ENCODE measurements at regions not wholly inside any gene's neighbourhood (a gene's known extent, or its start where the extent isn't known, plus 50 kb on each side); places are given as distances from the start of the nearest gene placed in this dataset.

GRCh38 chr1:70571191-70571590, 160.1 kb downstream of the CTH start:
- H3K36me3 ChIP-seq: no peaks in the 10 kb centered on the region
- H3K4me1 ChIP-seq: no peaks in the 10 kb centered on the region
- no peak for TF ChIP-seq EP300 (IDR thresholded peaks at IDR 0.05)
- no peak for TF ChIP-seq POLR2A (IDR thresholded peaks at IDR 0.05)
- no peak for TF ChIP-seq CTCF (IDR thresholded peaks at IDR 0.05)
- no peak overlapping the region for H3K4me3 ChIP-seq
- no peak for DNase-seq (ENCODE audit: low spot score in 2 of 2)
- no peak overlapping the region for H3K27ac ChIP-seq
- H3K9me3 ChIP-seq: no peaks in the 10 kb centered on the region
- no peaks in the 10 kb centered on the region for H3K27me3 ChIP-seq

- Histone ChIP-seq H3K27me3 (no peaks in the 10 kb centered on the region), H3K4me3 (no peak overlapping the region), H3K36me3 (no peaks in the 10 kb centered on the region), H3K4me1 (no peaks in the 10 kb centered on the region), H3K9me3 (no peaks in the 10 kb centered on the region), H3K27ac (no peak overlapping the region)
- no peak for DNase-seq (ENCODE audit: low spot score in 2 of 2)
- 93 to 98% methylated on average over 2 of the region's 2 CpGs for WGBS, 2 donors
- TF ChIP-seq CTCF (IDR thresholded peaks at IDR 0.05) (no peak), POLR2A (IDR thresholded peaks at IDR 0.05) (no peak), EP300 (IDR thresholded peaks at IDR 0.05) (no peak)
Observed at GRCh38 chr1:70573317-70573843, 162.3 kb downstream of the CTH start.

GRCh38 chr1:70581661-70582060, 170.6 kb downstream of the CTH start:
- Histone ChIP-seq H3K4me1 (no peaks in the 10 kb centered on the region), H3K27me3 (no peaks in the 10 kb centered on the region), H3K9me3 (peaks cover 0 to 3% (median 0%) of the 10 kb centered on the region in 4 donors), H3K27ac (no peak overlapping the region), H3K36me3 (no peaks in the 10 kb centered on the region), H3K4me3 (no peak overlapping the region)
- DNase-seq (ENCODE audit: low spot score in 2 of 2): no peak
- TF ChIP-seq POLR2A (IDR thresholded peaks at IDR 0.05): no peak
- no peak for TF ChIP-seq CTCF (IDR thresholded peaks at IDR 0.05)
- no peak for TF ChIP-seq EP300 (IDR thresholded peaks at IDR 0.05)

- WGBS, 2 donors: 100% methylated on average over 1 of the region's 1 CpG
- H3K27me3 ChIP-seq: no peaks in the 10 kb centered on the region
- no peak for DNase-seq (ENCODE audit: low spot score in 2 of 2)
Observed at GRCh38 chr1:70583522-70583921, 172.5 kb downstream of the CTH start.

GRCh38 chr1:70586046-70586445, 175.0 kb downstream of the CTH start:
- H3K9me3 ChIP-seq: peaks cover 0 to 3% (median 0%) of the 10 kb centered on the region in 4 donors
- DNase-seq (ENCODE audit: low spot score in 2 of 2): no peak
- H3K4me3 ChIP-seq: no peak overlapping the region
- no peaks in the 10 kb centered on the region for H3K4me1 ChIP-seq
- no peak overlapping the region for H3K27ac ChIP-seq
- 50 to 65% methylated on average over 1 of the region's 1 CpG for WGBS, 2 donors
- H3K27me3 ChIP-seq: no peaks in the 10 kb centered on the region
- TF ChIP-seq EP300 (IDR thresholded peaks at IDR 0.05) (no peak), POLR2A (IDR thresholded peaks at IDR 0.05) (no peak), CTCF (IDR thresholded peaks at IDR 0.05) (no peak)
- no peaks in the 10 kb centered on the region for H3K36me3 ChIP-seq

More at GRCh38 chr1:70583522-70583921, 172.5 kb downstream of the CTH start:
- H3K27ac ChIP-seq: no peak overlapping the region
- H3K4me3 ChIP-seq: no peak overlapping the region
- H3K9me3 ChIP-seq: peaks cover 0 to 3% (median 0%) of the 10 kb centered on the region in 4 donors
- H3K36me3 ChIP-seq: no peaks in the 10 kb centered on the region
- TF ChIP-seq EP300 (IDR thresholded peaks at IDR 0.05) (no peak), CTCF (IDR thresholded peaks at IDR 0.05) (no peak), POLR2A (IDR thresholded peaks at IDR 0.05) (no peak)
- no peaks in the 10 kb centered on the region for H3K4me1 ChIP-seq
